SK-N-SH (cell line): ENCODE measurements at regions not wholly inside any gene's neighbourhood (a gene's known extent, or its start where the extent isn't known, plus 50 kb on each side); places are given as distances from the start of the nearest gene placed in this dataset.

Experiments used
- CTCF ChIA-PET: fragments of 300-600, 350-600 bp; formaldehyde crosslinking; extraction: SDS; loops from one replicate; lab custom pipeline; 2021; lab: Yijun Ruan, JAX
- POLR2A ChIA-PET: fragments of 350-600 bp; sonication (Branson Sonifier 250); formaldehyde crosslinking; extraction: SDS; loops from one replicate; lab custom pipeline; 2020; ENCODE audit warnings: antibody characterized with exemption, inconsistent platforms; lab: Yijun Ruan, JAX
- DNase-seq: peaks from one replicate; pipeline ENCODE4 v3.0.0; 2012
- H2AFZ ChIP-seq: fragments of 200-600 bp; sonication (generic); 2 replicates; pipeline ENCODE4 v1.8.1; 2016; ENCODE audit warnings: antibody characterized with exemption, mild to moderate bottlenecking, low read depth
- H3F3A ChIP-seq: fragments of 200-600 bp; sonication (generic); replicated peaks from 2 replicates; pipeline ENCODE3; 2016; ENCODE audit warnings: antibody characterized with exemption, mild to moderate bottlenecking; ENCODE audit not compliant: insufficient read depth
- H3K27ac ChIP-seq, 2 experiments: fragments of 200-500 bp in 1 of 2; fragments of 200-600 bp in 1 of 2; sonication (Bioruptor generic) in 1 of 2; sonication (generic), shearing (Covaris generic) in 1 of 2; 2 replicates each; pipeline versions ENCODE4 v1.5.1 to v1.6.1; 2014 to 2016; ENCODE audit warnings: low read depth in 2 of 2, inconsistent platforms in 1 of 2, low read length in 1 of 2, mild to moderate bottlenecking in 1 of 2, mixed read lengths in 1 of 2
- H3K27me3 ChIP-seq: fragments of 200-600 bp; sonication (generic), shearing (Covaris generic); 2 replicates; pipeline ENCODE4 v1.6.1; 2016; ENCODE audit warnings: mixed run types; ENCODE audit not compliant: insufficient read depth
- H3K36me3 ChIP-seq, 2 experiments: fragments of 200-500 bp in 1 of 2; fragments of 200-600 bp in 1 of 2; sonication (Bioruptor generic) in 1 of 2; sonication (generic) in 1 of 2; replicated peaks in 1 of 2; 2 replicates each; pipeline versions ENCODE3 to v1.5.1; 2014 to 2016; ENCODE audit warnings: low read length in 1 of 2, mild to moderate bottlenecking in 1 of 2; ENCODE audit not compliant: insufficient read depth in 2 of 2, control insufficient read depth in 1 of 2
- H3K4me1 ChIP-seq, 2 experiments: fragments of 200-500 bp in 1 of 2; fragments of 200-600 bp in 1 of 2; sonication (Bioruptor generic) in 1 of 2; sonication (generic), shearing (Covaris generic) in 1 of 2; 2 replicates each; pipeline versions ENCODE4 v1.5.1 to v1.6.1; 2014 to 2016; ENCODE audit warnings: low read depth in 1 of 2, low read length in 1 of 2, mixed run types in 1 of 2; ENCODE audit not compliant: insufficient read depth in 2 of 2, control insufficient read depth in 1 of 2
- H3K4me2 ChIP-seq: fragments of 200-600 bp; sonication (generic), shearing (Covaris generic); 2 replicates; pipeline ENCODE4 v1.6.1; 2017; ENCODE audit warnings: mixed run types
- H3K4me3 ChIP-seq, 2 experiments: fragments of 200-500 bp in 1 of 2; fragments of 200-600 bp in 1 of 2; sonication (Bioruptor generic) in 1 of 2; sonication (generic), shearing (Covaris generic) in 1 of 2; 2 replicates each; pipeline versions ENCODE4 v1.5.1 to v1.8.1; 2014 to 2016; ENCODE audit warnings: low read depth in 2 of 2, inconsistent platforms in 1 of 2, low read length in 1 of 2, mild to moderate bottlenecking in 1 of 2, mixed read lengths in 1 of 2, moderate library complexity in 1 of 2
- H3K79me2 ChIP-seq: fragments of 200-600 bp; sonication (generic); 2 replicates; pipeline ENCODE4 v1.8.1; 2017; ENCODE audit warnings: mild to moderate bottlenecking; ENCODE audit not compliant: insufficient read depth
- H3K9ac ChIP-seq: fragments of 200-600 bp; sonication (generic); 2 replicates; pipeline ENCODE4 v1.6.1; 2017; ENCODE audit warnings: mixed run types
- H3K9me2 ChIP-seq: fragments of 200-600 bp; sonication (generic); 2 replicates; pipeline ENCODE4 v1.6.1; 2017; ENCODE audit warnings: mixed run types
- H3K9me3 ChIP-seq: fragments of 200-600 bp; sonication (generic); 2 replicates; pipeline ENCODE4 v1.6.1; 2017; ENCODE audit warnings: mixed run types, mild to moderate bottlenecking, moderate library complexity
- H4K20me1 ChIP-seq: fragments of 200-600 bp; sonication (generic); 2 replicates; pipeline ENCODE4 v1.6.1; 2017; ENCODE audit warnings: mild to moderate bottlenecking, mixed run types; ENCODE audit not compliant: insufficient read depth
- CTCF ChIP-seq: fragments of 200-600 bp; sonication (generic); IDR thresholded peaks from 2 replicates; pipeline ENCODE4 v1.6.1; 2017; ENCODE audit warnings: antibody characterized with exemption, mild to moderate bottlenecking, moderate library complexity
- ELF1 ChIP-seq: IDR thresholded peaks from 2 replicates; pipeline ENCODE4 v1.4.0; 2012
- EZH2phosphoT487 ChIP-seq: fragments of 200-600 bp; sonication (generic); IDR thresholded peaks from 2 replicates; pipeline ENCODE4 v1.6.1; 2017; ENCODE audit warnings: low read depth, mixed run types, mild to moderate bottlenecking, antibody characterized with exemption, moderate library complexity, borderline replicate concordance
- FOSL2 ChIP-seq: IDR thresholded peaks from 2 replicates; pipeline ENCODE4 v1.4.0; 2012; ENCODE audit warnings: low read depth, mild to moderate bottlenecking, moderate library complexity, borderline replicate concordance
- FOXM1 ChIP-seq: IDR thresholded peaks from 2 replicates; pipeline ENCODE4 v1.4.0; 2012; ENCODE audit warnings: low read depth, mild to moderate bottlenecking
- GABPA ChIP-seq: IDR thresholded peaks from 2 replicates; pipeline ENCODE4 v1.4.0; 2012; ENCODE audit warnings: low read depth, mild to moderate bottlenecking
- GATA2 ChIP-seq: sonication (generic); formaldehyde crosslinking; IDR thresholded peaks from 2 replicates; pipeline ENCODE4 v1.5.0; 2020; ENCODE audit warnings: mild to moderate bottlenecking, missing genetic modification reagents
- IRF3 ChIP-seq: fragments of 150-350 bp; IDR thresholded peaks from 2 replicates; pipeline ENCODE4 v1.6.1; 2016; ENCODE audit warnings: mild to moderate bottlenecking, low read depth, low read length
- JUND ChIP-seq: IDR thresholded peaks from 2 replicates; pipeline ENCODE4 v1.4.0; 2012
- MAX ChIP-seq: IDR thresholded peaks from 2 replicates; pipeline ENCODE4 v1.4.0; 2012; ENCODE audit warnings: low read depth
- MEF2A ChIP-seq: IDR thresholded peaks from 2 replicates; pipeline ENCODE4 v1.4.0; 2012; ENCODE audit warnings: low read depth, borderline replicate concordance
- NFIC ChIP-seq: IDR thresholded peaks from 2 replicates; pipeline ENCODE4 v1.4.0; 2012; ENCODE audit warnings: borderline replicate concordance
- NRF1 ChIP-seq: IDR thresholded peaks from 2 replicates; pipeline ENCODE4 v1.6.1; 2012; ENCODE audit warnings: low read depth, mild to moderate bottlenecking, low read length
- PBX3 ChIP-seq: IDR thresholded peaks from 2 replicates; pipeline ENCODE4; 2012
- RCOR1 ChIP-seq: fragments of 150-350 bp; IDR thresholded peaks from 2 replicates; pipeline ENCODE4 v1.6.1; 2017; ENCODE audit warnings: antibody characterized with exemption, low read length
- REST ChIP-seq: IDR thresholded peaks from 2 replicates; pipeline ENCODE4 v1.6.1; 2012; ENCODE audit warnings: mild to moderate bottlenecking, low read depth, low read length, moderate library complexity
- RFX5 ChIP-seq: IDR thresholded peaks from 2 replicates; pipeline ENCODE4 v1.6.1; 2012; ENCODE audit warnings: mild to moderate bottlenecking, improper control_type of control experiment, low read length
- RXRA ChIP-seq: IDR thresholded peaks from 2 replicates; pipeline ENCODE4 v1.4.0; 2012; ENCODE audit warnings: low read depth, mild to moderate bottlenecking, borderline replicate concordance
- SMC3 ChIP-seq: IDR thresholded peaks from 2 replicates; pipeline ENCODE4 v1.6.1; 2012; ENCODE audit warnings: low read depth, low read length, improper control_type of control experiment
- TAF1 ChIP-seq: IDR thresholded peaks from 2 replicates; pipeline ENCODE4 v1.6.1; 2012; ENCODE audit warnings: low read depth, mild to moderate bottlenecking, low read length, moderate library complexity, borderline replicate concordance
- TCF12 ChIP-seq: IDR thresholded peaks from 2 replicates; pipeline ENCODE4 v1.4.0; 2012
- TEAD4 ChIP-seq: IDR thresholded peaks from 2 replicates; pipeline ENCODE4 v1.4.0; 2012; ENCODE audit warnings: mild to moderate bottlenecking, borderline replicate concordance; ENCODE audit not compliant: insufficient read depth
- YY1 ChIP-seq: IDR thresholded peaks from 2 replicates; pipeline ENCODE4 v1.4.0; 2012; ENCODE audit warnings: low read depth, mild to moderate bottlenecking
- WGBS: methylation state at CpG from one replicate; pipeline ENCODE4 v1.1.6; 2017; ENCODE audit warnings: low lambda C conversion rate; 5-methylcytosine and 5-hydroxymethylcytosine counted together

- Histone ChIP-seq H3K9me2 (no peaks in the 10 kb centered on the region), H3K9me3 (no peaks in the 10 kb centered on the region), H3K27ac (no peak overlapping the region), H3F3A (no peaks in the 10 kb centered on the region), H3K4me1 (no peaks in the 10 kb centered on the region), H3K4me2 (no peak overlapping the region), H4K20me1 (no peaks in the 10 kb centered on the region), H3K79me2 (no peaks in the 10 kb centered on the region), H3K36me3 (no peaks in the 10 kb centered on the region), H2AFZ (no peak overlapping the region), H3K9ac (no peak overlapping the region), H3K27me3 (no peaks in the 10 kb centered on the region), H3K4me3 (no peak overlapping the region)
- POLR2A ChIA-PET = no interaction called here
- 42% methylated on average over 8 of the region's 8 CpGs for whole genome bisulfite sequencing
- TF ChIP-seq EZH2phosphoT487 (no peak), TEAD4 (no peak), NFIC (no peak), RFX5 (no peak), CTCF (no peak), MEF2A (no peak), RXRA (no peak), SMC3 (no peak), ELF1 (no peak), NRF1 (no peak), FOXM1 (no peak), FOSL2 (no peak), IRF3 (no peak), TCF12 (no peak), JUND (no peak), GATA2 (CRISPR knock-in tag) (no peak)
- CTCF ChIA-PET = no interaction called here
- no peak for DNase-seq
Measured at GRCh38 chr10:10794046-10794445, 223.6 kb upstream of the CELF2 start.

- Histone ChIP-seq H3K4me3 (no peak overlapping the region), H3F3A (no peaks in the 10 kb centered on the region), H3K4me2 (no peak overlapping the region), H3K27ac (no peak overlapping the region), H3K9me3 (no peaks in the 10 kb centered on the region), H3K79me2 (no peaks in the 10 kb centered on the region), H2AFZ (no peak overlapping the region), H3K27me3 (no peaks in the 10 kb centered on the region), H3K4me1 (no peaks in the 10 kb centered on the region), H4K20me1 (no peaks in the 10 kb centered on the region), H3K36me3 (no peaks in the 10 kb centered on the region), H3K9me2 (no peaks in the 10 kb centered on the region), H3K9ac (no peak overlapping the region)
- DNase-seq = no peak
- CTCF ChIA-PET = no interaction called here
- WGBS = 56% methylated on average over 5 of the region's 5 CpGs
- POLR2A ChIA-PET = no interaction called here
- TF ChIP-seq SMC3 (no peak), GATA2 (CRISPR knock-in tag) (no peak), NRF1 (no peak), GABPA (no peak), MEF2A (no peak), MAX (no peak), FOSL2 (no peak), RCOR1 (no peak), ELF1 (no peak), PBX3 (no peak), TAF1 (no peak), NFIC (no peak), REST (no peak), YY1 (no peak), JUND (no peak)
Measured at GRCh38 chr10:10794791-10795191, 222.9 kb upstream of the CELF2 start.
